Activated CD8-positive, alpha-beta T cell treated with anti-CD3 and anti-CD28 coated beads for 36 hours (primary cell): ENCODE measurements at regions not wholly inside any gene's neighbourhood (a gene's known extent, or its start where the extent isn't known, plus 50 kb on each side); places are given as distances from the start of the nearest gene placed in this dataset.

Experiments used
- ATAC-seq: fragments of 200-7000 bp; cut with Tn5 transposase; one replicate; pipeline ENCODE4 v1.10.0; 2021; ENCODE audit warnings: mild to moderate bottlenecking, moderate library complexity
- CTCF ChIA-PET: fragments of 350-600 bp; sonication (Branson Sonifier 250); formaldehyde crosslinking; loops from one replicate; lab custom pipeline; 2021; ENCODE audit warnings: antibody characterized with exemption; lab: Charles Lee
- POLR2A ChIA-PET: fragments of 350-600 bp; sonication (Branson Sonifier 250); formaldehyde crosslinking; loops from one replicate; lab custom pipeline; 2021; ENCODE audit warnings: antibody characterized with exemption; lab: Charles Lee
- DNase-seq: peaks from one replicate; pipeline ENCODE4 v3.0.0-alpha.2; 2020
- H3K27ac Mint-ChIP-seq: one replicate; pipeline ENCODE4 v1.8.0; 2021; ENCODE audit warnings: mild to moderate bottlenecking, mixed read lengths
- H3K27me3 Mint-ChIP-seq: one replicate; pipeline ENCODE4 v1.8.0; 2021; ENCODE audit warnings: mixed read lengths
- H3K36me3 Mint-ChIP-seq: one replicate; pipeline ENCODE4 v1.8.0; 2021; ENCODE audit warnings: low read depth, mixed read lengths
- H3K4me1 Mint-ChIP-seq: one replicate; pipeline ENCODE4 v1.8.0; 2021; ENCODE audit warnings: low read depth, mixed read lengths
- H3K4me3 Mint-ChIP-seq: one replicate; pipeline ENCODE4 v1.8.0; 2021; ENCODE audit warnings: mild to moderate bottlenecking, moderate library complexity, mixed read lengths
- H3K9me3 Mint-ChIP-seq: one replicate; pipeline ENCODE4 v1.8.0; 2021; ENCODE audit warnings: mixed read lengths
- intact Hi-C: fragments of 100-400 bp; cut with micrococcal nuclease; formaldehyde crosslinking; loops from one replicate; pipeline ENCODE4 v1.10.0; 2022
- TF ChIP-seq, protein P1 (sequence below): fragments of 200-600 bp; IDR thresholded peaks from one replicate; pipeline ENCODE4 v1.8.0; 2022; ENCODE audit warnings: antibody characterized with exemption, mild to moderate bottlenecking

GRCh38 chr2:48127612-48128191 is 186.8 kb upstream of the FOXN2 start:
- TF ChIP-seq, protein P1, sequence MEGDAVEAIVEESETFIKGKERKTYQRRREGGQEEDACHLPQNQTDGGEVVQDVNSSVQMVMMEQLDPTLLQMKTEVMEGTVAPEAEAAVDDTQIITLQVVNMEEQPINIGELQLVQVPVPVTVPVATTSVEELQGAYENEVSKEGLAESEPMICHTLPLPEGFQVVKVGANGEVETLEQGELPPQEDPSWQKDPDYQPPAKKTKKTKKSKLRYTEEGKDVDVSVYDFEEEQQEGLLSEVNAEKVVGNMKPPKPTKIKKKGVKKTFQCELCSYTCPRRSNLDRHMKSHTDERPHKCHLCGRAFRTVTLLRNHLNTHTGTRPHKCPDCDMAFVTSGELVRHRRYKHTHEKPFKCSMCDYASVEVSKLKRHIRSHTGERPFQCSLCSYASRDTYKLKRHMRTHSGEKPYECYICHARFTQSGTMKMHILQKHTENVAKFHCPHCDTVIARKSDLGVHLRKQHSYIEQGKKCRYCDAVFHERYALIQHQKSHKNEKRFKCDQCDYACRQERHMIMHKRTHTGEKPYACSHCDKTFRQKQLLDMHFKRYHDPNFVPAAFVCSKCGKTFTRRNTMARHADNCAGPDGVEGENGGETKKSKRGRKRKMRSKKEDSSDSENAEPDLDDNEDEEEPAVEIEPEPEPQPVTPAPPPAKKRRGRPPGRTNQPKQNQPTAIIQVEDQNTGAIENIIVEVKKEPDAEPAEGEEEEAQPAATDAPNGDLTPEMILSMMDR, result no peak
- intact Hi-C loops, result no loop called here
- Mint-ChIP-seq H3K27me3 (no peaks in the 10 kb centered on the region), H3K27ac (no peak overlapping the region), H3K9me3 (peaks cover 1% of the 10 kb centered on the region), H3K4me3 (no peak overlapping the region), H3K4me1 (no peaks in the 10 kb centered on the region), H3K36me3 (no peaks in the 10 kb centered on the region)
- POLR2A ChIA-PET, result no interaction called here
- CTCF ChIA-PET, result no interaction called here
- DNase-seq (no peak), ATAC-seq (peak; percentile 58)

- intact Hi-C loops, result no loop called here
- CTCF ChIA-PET, result interaction anchor here (1.5 kb wide), 1 partner anchor 272 kb away, joined by 4 read pairs; no protein-coding TSS in a partner anchor
- no peak for ATAC-seq
Observed at GRCh38 chr2:48129293-48129950, 185.1 kb upstream of the FOXN2 start.

GRCh38 chr2:48131539-48132270 is 182.8 kb upstream of the FOXN2 start:
- ChIA-PET POLR2A (no interaction called here), CTCF (interaction anchor here (0.6 kb wide), 1 partner anchor 79 kb away, joined by 3 read pairs; no protein-coding TSS in a partner anchor)
- no peaks in the 10 kb centered on the region for H3K4me1 Mint-ChIP-seq
- ATAC-seq (no peak), DNase-seq (no peak)
- no peak overlapping the region for H3K4me3 Mint-ChIP-seq
- no peaks in the 10 kb centered on the region for H3K27me3 Mint-ChIP-seq
- peaks cover 1% of the 10 kb centered on the region for H3K9me3 Mint-ChIP-seq
- H3K27ac Mint-ChIP-seq, result no peak overlapping the region
- H3K36me3 Mint-ChIP-seq, result no peaks in the 10 kb centered on the region
- intact Hi-C loops, result no loop called here
- TF ChIP-seq, protein P1, result no peak

More at GRCh38 chr2:48129293-48129950, 185.1 kb upstream of the FOXN2 start:
- Mint-ChIP-seq H3K9me3 (peaks cover 1% of the 10 kb centered on the region), H3K4me1 (no peaks in the 10 kb centered on the region), H3K27me3 (no peaks in the 10 kb centered on the region), H3K27ac (no peak overlapping the region), H3K4me3 (no peak overlapping the region), H3K36me3 (no peaks in the 10 kb centered on the region)
- no peak for DNase-seq
- POLR2A ChIA-PET, result no interaction called here
- TF ChIP-seq, protein P1, result no peak

DNA sequence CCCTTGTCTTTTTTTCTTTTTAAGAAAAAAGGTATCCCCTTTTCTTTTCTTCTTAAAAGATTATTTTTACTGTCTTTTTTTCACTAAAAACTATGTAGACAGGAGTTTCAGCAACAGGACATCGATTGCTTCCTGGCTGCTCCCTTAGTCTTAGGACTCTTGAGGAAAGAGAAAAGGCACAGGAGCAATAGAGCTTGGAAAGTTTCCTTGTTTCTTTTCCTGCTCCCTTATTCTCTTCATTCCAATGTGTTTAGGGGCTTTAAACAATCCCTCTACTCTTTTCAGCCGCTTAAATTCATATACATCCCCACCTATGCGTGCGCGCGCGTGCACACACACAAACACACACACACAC is 182.2 kb upstream of the FOXN2 start:
- H3K4me1 Mint-ChIP-seq, result no peaks in the 10 kb centered on the region
- ATAC-seq, result no peak
- H3K9me3 Mint-ChIP-seq, result peaks cover 1% of the 10 kb centered on the region
- intact Hi-C loops, result no loop called here
- ChIA-PET CTCF (interaction anchor here (0.6 kb wide), 1 partner anchor 79 kb away, joined by 3 read pairs; no protein-coding TSS in a partner anchor), POLR2A (interaction anchor here (0.7 kb wide), 1 partner anchor 1942 kb away, joined by 3 read pairs; no protein-coding TSS in a partner anchor)
- no peak for DNase-seq
- no peaks in the 10 kb centered on the region for H3K36me3 Mint-ChIP-seq
- TF ChIP-seq, protein P1, result no peak
- no peak overlapping the region for H3K27ac Mint-ChIP-seq
- H3K27me3 Mint-ChIP-seq, result no peaks in the 10 kb centered on the region
- no peak overlapping the region for H3K4me3 Mint-ChIP-seq

- Mint-ChIP-seq H3K4me1 (no peaks in the 10 kb centered on the region), H3K9me3 (no peaks in the 10 kb centered on the region), H3K4me3 (no peak overlapping the region), H3K27me3 (no peaks in the 10 kb centered on the region), H3K36me3 (no peaks in the 10 kb centered on the region), H3K27ac (no peak overlapping the region)
- TF ChIP-seq, protein P1, result no peak
- ATAC-seq, result no peak
- intact Hi-C loops, result no loop called here
- DNase-seq, result no peak
- ChIA-PET POLR2A (no interaction called here), CTCF (interaction anchor here (1.1 to 2.0 kb wide), 2 partner anchors 10 to 12 kb away, joined by 3 to 4 read pairs; no protein-coding TSS in a partner anchor)
Observed at GRCh38 chr2:48134704-48135103, 179.8 kb upstream of the FOXN2 start.
